Limb (tissue), 2 donors: ENCODE measurements at regions not wholly inside any gene's neighbourhood (a gene's known extent, or its start where the extent isn't known, plus 50 kb on each side); places are given as distances from the start of the nearest gene placed in this dataset.
"Not testable (repeated sequence)": the region's sequence is repeated elsewhere in the genome, so short reads cannot be mapped to it uniquely, and the experiment has no call there.

Experiments used
- DNase-seq, 2 donors: peaks; one replicate each; pipeline ENCODE4 v3.0.0-alpha.2; 2016; ENCODE audit errors: extremely low spot score in 2 of 2

GRCh38 chr7:67301667-67302066, 305.0 kb downstream of the TYW1 start:
- DNase-seq: peak in 1 of 2 donors; percentile 30

GRCh38 chr7:67302113-67303039, 305.7 kb downstream of the TYW1 start:
- DNase-seq: peak; percentile 97 to 98

- not testable (repeated sequence) for DNase-seq
These were observed 308.2 kb downstream of the TYW1 start for GRCh38 chr7:67304846-67305245.

GRCh38 chr7:67306331-67306730, 309.7 kb downstream of the TYW1 start:
- DNase-seq: no peak

GRCh38 chr7:67309764-67310549, 313.3 kb downstream of the TYW1 start:
- DNase-seq: no peak

GRCh38 chr7:67311901-67312300, 315.3 kb downstream of the TYW1 start:
- no peak for DNase-seq

- no peak for DNase-seq
These were observed 316.6 kb downstream of the TYW1 start for GRCh38 chr7:67313213-67313612.

GRCh38 chr7:67316902-67317301, 320.3 kb downstream of the TYW1 start:
- not testable (repeated sequence) for DNase-seq

GRCh38 chr7:67328257-67328656, 331.6 kb downstream of the TYW1 start:
- not testable (repeated sequence) for DNase-seq

- DNase-seq: not testable (repeated sequence)
These were observed 338.5 kb downstream of the TYW1 start for GRCh38 chr7:67335165-67335564.

GRCh38 chr7:67335663-67336062, 339.0 kb downstream of the TYW1 start:
- not testable (repeated sequence) for DNase-seq

GRCh38 chr7:67338545-67338944, 341.9 kb downstream of the TYW1 start:
- not testable (repeated sequence) for DNase-seq

GRCh38 chr7:67341153-67341768, 344.6 kb downstream of the TYW1 start:
- no peak for DNase-seq

GRCh38 chr7:67343114-67343513, 346.5 kb downstream of the TYW1 start:
- DNase-seq: no peak

- DNase-seq: peak in 1 of 2 donors; percentile 58
These were observed 346.9 kb downstream of the TYW1 start for GRCh38 chr7:67343572-67343971.

- DNase-seq: no peak
These were observed 348.0 kb downstream of the TYW1 start for GRCh38 chr7:67344481-67345193.

- no peak for DNase-seq
These were observed 349.5 kb downstream of the TYW1 start for GRCh38 chr7:67346126-67346525.

- no peak for DNase-seq
These were observed 350.2 kb downstream of the TYW1 start for GRCh38 chr7:67346876-67347275.

- no peak for DNase-seq
These were observed 351.5 kb downstream of the TYW1 start for GRCh38 chr7:67348171-67348570.

- DNase-seq: not testable (repeated sequence)
These were observed 361.0 kb downstream of the TYW1 start for GRCh38 chr7:67357653-67358052.

GRCh38 chr7:67358316-67358715, 361.7 kb downstream of the TYW1 start:
- not testable (repeated sequence) for DNase-seq
